ENCODE measurements at regions not wholly inside any gene's neighbourhood (a gene's known extent, or its start where the extent isn't known, plus 50 kb on each side); places are given as distances from the start of the nearest gene placed in this dataset.
A peak's percentile ranks its signal among the peaks of the same experiment; 100 is the strongest.

DNA sequence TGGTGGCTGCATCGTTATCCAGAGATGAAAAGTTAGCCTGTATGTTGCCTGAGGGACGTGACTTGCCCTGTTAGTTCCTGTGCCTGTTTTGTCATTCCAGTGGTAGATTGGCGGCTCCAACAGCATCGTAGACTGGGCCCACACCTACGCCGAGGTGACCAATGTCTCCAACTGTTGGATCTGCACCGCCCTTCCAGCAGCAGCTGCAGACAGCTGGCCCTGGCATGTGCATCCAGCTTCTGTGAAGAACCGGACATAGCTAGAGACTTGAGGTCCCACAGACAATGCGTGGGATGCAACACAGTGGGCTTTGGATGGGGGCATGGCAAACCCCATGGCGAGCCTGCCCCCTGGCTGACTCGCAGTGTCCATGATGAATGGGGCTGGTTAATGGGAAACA, 93.0 kb upstream of the TMPO start:
- in situ Hi-C loops (cut with MboI; ENCODE audit: low pct_unique_long_range_greater_than_20kb, low sequenced_read_pairs, unreplicated experiment) = no loop called here
- TF ChIP-seq, protein P1, sequence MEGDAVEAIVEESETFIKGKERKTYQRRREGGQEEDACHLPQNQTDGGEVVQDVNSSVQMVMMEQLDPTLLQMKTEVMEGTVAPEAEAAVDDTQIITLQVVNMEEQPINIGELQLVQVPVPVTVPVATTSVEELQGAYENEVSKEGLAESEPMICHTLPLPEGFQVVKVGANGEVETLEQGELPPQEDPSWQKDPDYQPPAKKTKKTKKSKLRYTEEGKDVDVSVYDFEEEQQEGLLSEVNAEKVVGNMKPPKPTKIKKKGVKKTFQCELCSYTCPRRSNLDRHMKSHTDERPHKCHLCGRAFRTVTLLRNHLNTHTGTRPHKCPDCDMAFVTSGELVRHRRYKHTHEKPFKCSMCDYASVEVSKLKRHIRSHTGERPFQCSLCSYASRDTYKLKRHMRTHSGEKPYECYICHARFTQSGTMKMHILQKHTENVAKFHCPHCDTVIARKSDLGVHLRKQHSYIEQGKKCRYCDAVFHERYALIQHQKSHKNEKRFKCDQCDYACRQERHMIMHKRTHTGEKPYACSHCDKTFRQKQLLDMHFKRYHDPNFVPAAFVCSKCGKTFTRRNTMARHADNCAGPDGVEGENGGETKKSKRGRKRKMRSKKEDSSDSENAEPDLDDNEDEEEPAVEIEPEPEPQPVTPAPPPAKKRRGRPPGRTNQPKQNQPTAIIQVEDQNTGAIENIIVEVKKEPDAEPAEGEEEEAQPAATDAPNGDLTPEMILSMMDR (IDR thresholded peaks at IDR 0.05; ENCODE audit: extremely low read depth, insufficient read depth, missing control alignments) = no peak
- no peak for DNase-seq (ENCODE audit: low spot score)

DNA sequence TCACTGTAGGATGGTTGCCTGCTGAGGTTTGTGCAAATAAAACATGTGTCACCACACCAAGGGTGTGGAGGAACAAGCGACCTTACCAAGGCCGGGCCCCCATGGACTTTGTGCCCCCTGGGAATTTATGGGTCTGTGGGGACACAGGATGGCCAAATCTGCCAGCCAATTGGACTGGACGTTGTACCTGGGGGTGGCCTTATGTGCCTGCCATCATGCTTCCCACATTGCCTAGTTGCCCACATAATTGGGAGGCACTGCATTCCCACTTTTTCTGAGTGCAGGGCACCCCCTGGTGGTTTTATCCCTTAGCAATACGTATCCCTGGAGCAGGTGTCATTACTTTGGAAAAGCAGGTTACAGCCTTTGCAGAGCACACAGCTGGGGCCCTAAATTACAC, 92.6 kb upstream of the TMPO start:
- TF ChIP-seq, protein P1 (IDR thresholded peaks at IDR 0.05; ENCODE audit: extremely low read depth, insufficient read depth, missing control alignments) = no peak
- in situ Hi-C loops (cut with MboI; ENCODE audit: low pct_unique_long_range_greater_than_20kb, low sequenced_read_pairs, unreplicated experiment) = no loop called here
- no peak for DNase-seq (ENCODE audit: low spot score)

DNA sequence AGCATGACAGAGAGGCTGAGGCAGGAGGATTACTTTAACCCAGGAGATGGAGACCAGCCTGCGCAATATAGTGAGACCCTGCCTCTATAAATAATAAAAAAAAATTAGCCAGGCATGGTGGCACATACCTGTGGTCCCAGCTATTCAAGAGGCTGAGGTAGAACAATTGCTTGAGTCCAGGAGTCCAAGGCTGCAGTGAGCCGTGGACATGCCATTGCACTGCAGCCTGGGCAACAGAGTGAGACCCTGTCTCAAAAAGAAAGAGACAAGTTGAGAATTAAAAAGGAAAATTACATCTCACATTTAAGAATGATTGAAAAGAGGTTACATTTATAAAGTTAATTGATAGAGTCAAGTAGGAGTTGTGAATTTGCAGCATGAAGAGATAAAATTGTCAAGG, 91.4 kb upstream of the TMPO start:
- in situ Hi-C loops (cut with MboI; ENCODE audit: low pct_unique_long_range_greater_than_20kb, low sequenced_read_pairs, unreplicated experiment) = no loop called here
- TF ChIP-seq, protein P1 (IDR thresholded peaks at IDR 0.05; ENCODE audit: extremely low read depth, insufficient read depth, missing control alignments) = no peak
- DNase-seq (ENCODE audit: low spot score) = no peak

DNA sequence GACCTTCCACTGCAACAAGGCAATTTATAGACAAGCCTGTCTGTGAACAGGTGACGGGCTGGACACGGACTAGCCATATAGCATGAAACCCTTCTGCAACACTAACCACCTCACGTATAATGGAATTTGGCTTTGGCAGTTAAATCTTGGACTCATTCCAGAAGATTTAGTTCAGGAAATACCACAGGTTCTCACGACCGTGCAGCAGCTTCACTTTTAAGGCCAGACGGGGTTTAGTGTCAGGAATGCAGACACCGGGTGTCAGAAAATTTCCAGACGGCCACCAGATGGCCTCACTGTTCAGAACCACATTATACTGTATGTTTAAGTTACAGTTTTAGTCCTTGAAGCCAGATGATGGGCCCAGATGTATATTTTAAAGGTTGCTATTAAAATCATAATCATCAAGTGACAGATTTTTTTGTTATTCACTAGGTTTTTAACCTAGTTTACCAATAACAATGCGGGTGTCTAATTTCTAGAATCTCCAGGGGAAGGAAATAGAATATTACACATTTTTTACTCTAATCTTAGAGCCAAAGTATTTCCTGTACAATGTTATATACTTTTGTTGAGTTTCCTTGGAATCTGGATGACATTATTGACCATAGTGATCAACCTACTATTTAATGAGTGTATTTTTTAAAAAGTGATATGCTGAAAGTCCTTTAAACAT, 90.5 kb upstream of the TMPO start:
- in situ Hi-C loops (cut with MboI; ENCODE audit: low pct_unique_long_range_greater_than_20kb, low sequenced_read_pairs, unreplicated experiment) = no loop called here
- TF ChIP-seq, protein P1 (IDR thresholded peaks at IDR 0.05; ENCODE audit: extremely low read depth, insufficient read depth, missing control alignments) = peak; percentile 72
- DNase-seq (ENCODE audit: low spot score) = peak; percentile 63

DNA sequence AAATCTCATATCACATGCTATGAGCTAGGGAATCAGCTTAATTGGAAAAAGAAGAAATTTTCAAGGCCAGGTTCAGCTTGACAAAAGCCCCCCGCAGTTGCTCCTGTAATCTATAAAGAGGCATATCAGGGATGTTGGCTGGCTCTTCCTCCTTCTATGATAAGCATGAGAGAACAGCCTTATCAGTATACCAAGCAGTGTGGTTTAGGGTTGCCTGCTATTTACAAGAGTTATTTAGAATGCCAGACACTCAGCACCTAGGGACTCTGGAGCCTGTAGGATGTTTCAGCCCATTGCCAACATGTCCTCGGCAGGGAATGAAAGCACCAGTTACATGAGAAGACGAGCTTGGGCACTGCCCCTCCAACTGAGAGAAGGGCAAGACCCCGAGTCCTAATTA, 89.5 kb upstream of the TMPO start:
- in situ Hi-C loops (cut with MboI; ENCODE audit: low pct_unique_long_range_greater_than_20kb, low sequenced_read_pairs, unreplicated experiment) = no loop called here
- TF ChIP-seq, protein P1 (IDR thresholded peaks at IDR 0.05; ENCODE audit: extremely low read depth, insufficient read depth, missing control alignments) = no peak
- no peak for DNase-seq (ENCODE audit: low spot score)

DNA sequence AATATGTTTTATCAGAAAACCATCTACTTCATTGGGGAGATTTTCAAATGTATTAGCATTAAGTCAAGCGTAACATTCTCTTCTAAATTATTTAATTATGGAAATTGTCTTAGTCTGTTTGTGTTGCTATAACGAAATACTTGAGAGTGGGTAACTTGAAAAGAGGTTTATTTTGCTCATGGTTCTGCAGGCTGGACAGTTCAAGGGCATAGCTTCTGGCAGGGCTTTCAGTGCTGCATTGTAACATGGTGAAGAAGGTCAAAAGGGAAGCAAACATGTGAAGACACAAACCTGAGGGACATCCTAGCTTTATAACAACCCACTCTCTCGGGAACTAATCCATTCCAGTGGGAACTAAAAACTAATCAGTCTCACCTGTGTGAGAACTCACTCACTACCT, 84.3 kb upstream of the TMPO start:
- TF ChIP-seq, protein P1 (IDR thresholded peaks at IDR 0.05; ENCODE audit: extremely low read depth, insufficient read depth, missing control alignments) = no peak
- no peak for DNase-seq (ENCODE audit: low spot score)
- in situ Hi-C loops (cut with MboI; ENCODE audit: low pct_unique_long_range_greater_than_20kb, low sequenced_read_pairs, unreplicated experiment) = no loop called here

All from GM13977 (cell line).